GM18507 (cell line): ENCODE measurements at regions not wholly inside any gene's neighbourhood (a gene's known extent, or its start where the extent isn't known, plus 50 kb on each side); places are given as distances from the start of the nearest gene placed in this dataset.
"Not testable (repeated sequence)": the region's sequence is repeated elsewhere in the genome, so short reads cannot be mapped to it uniquely, and the experiment has no call there.

Experiments
- DNase-seq: peaks from one replicate; pipeline ENCODE4 v3.0.0; 2011; ENCODE audit warnings: low read depth; ENCODE audit not compliant: insufficient read length; ENCODE audit errors: extremely low spot score
- FAIRE-seq: peaks from 2 replicates; lab custom pipeline; 2011; peaks lifted over from hg19 to GRCh38; lab: Jason Lieb, UNC

DNA sequence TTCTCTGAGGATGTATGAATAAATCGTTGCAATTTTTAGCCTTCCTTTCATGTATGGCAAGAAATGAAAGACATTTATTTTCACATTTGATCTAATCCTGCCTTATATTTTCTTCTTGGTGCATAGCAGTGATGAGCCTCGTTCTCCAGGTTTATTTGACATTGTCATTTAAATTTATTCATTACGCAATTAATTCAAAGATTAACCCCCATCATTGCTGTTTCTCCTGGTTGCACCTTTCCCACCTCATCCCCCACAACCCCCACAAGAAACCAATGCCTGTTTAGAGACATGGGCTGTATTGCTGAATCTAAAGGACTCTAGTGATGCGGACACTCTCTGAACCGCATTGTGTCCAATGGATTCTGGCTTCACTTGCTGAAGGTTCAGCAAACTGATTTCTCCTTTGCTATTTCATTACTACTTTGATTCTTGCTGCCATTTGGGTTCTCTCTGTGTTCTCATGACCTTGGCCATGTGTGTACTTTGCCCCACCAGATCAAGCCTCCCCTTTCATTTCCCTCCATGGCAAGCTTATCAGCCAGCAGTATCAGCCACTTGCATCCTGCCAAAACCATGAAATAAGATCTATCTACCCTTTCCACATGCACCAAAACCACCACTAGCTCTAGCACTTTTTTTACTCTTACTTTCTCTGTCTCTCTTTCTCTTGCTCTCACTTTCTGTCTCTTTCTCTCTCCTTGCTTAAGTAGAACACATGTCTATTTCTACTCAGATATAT is 382.7 kb downstream of the GBE1 start:
- FAIRE-seq (no peak), DNase-seq (no peak)

GRCh38 chr3:81375921-81376320 is 385.5 kb downstream of the GBE1 start:
- no peak for FAIRE-seq
- DNase-seq, result no peak

DNA sequence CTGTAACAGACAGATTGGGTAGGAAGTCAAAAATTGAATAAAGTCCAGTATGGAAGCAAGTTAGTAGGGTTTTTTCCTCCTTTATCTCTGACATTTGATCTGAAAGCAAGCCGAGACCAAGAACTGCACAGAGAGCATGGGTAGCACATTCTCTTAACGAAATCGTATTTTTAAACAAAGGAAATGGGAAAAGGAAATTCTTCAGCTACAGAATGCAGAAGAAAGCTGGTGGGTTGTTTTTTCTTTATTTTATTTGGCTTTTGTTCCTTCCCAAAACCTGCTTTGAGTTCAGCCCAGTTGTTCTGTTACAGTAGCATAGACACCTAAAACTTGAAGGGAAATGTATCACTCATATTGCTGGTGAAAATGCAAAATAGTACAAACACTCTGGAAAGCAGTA is 397.0 kb downstream of the GBE1 start:
- no peak for FAIRE-seq
- no peak for DNase-seq

DNA sequence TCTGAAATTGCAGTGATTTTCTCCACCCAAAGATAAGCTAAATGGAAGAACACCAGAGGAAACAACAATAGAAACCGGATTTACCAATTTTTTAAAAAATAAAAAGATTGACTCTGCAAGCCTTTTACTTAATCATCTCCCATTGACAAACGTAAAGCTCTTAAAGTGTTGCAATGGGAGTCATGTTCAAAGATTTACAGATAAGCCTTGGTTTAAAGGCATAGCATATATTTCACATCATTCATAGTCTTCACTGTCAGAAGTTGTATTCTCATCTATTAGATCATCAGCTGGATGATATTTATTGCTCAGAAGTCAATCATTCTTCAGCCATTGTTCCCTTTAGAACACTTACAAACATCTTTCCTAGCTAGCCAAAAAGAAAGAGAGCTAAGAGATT is 397.6 kb downstream of the GBE1 start:
- no peak for DNase-seq
- FAIRE-seq, result no peak

DNA sequence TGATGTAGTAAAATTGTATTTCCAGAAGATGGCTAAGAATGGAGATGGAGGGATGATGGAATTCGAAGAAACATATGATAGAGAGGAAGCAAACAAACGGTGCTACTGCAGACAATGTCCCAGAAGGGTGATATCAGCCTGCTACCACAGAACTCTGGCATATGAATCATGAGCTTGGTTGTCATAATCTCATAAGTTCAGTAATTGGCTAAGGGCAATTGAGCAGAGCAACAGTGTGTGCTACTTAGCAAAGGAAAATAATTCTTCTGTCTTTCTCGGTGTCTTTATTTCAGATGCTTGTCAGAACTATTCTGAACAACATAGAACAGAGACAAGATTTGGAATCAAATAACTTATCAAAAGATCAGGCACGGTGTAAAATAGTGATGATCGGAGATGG is 407.3 kb downstream of the GBE1 start:
- FAIRE-seq (no peak), DNase-seq (no peak)

- peak; percentile 53 for FAIRE-seq
Measured at GRCh38 chr3:81352867-81353266, 408.6 kb downstream of the GBE1 start.

GRCh38 chr3:81349816-81350340 is 411.6 kb downstream of the GBE1 start:
- FAIRE-seq (no peak), DNase-seq (no peak)

More at GRCh38 chr3:81352867-81353266, 408.6 kb downstream of the GBE1 start:
- DNase-seq, result no peak

GRCh38 chr3:81339040-81339845 is 422.2 kb downstream of the GBE1 start:
- no peak for FAIRE-seq

DNA sequence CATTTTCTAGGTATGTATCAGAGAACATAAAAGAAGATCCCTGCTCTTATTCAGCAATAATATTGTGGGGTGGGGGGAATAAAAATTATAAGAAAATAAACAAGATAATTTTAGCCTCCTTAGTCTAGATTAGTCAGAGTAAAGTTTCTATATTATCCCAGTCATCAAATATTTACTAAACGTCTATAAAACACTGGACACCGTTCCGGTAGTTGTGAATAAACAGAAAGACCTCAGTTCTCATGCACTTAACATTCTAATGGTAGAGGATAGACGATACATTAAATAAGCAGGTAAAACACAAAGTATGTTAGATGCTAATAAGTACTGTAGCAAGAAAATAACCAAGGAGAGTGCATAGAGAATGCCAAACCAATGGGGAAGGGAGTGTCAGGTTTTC is 425.0 kb downstream of the GBE1 start:
- FAIRE-seq (no peak), DNase-seq (no peak)

More at GRCh38 chr3:81339040-81339845, 422.2 kb downstream of the GBE1 start:
- no peak for DNase-seq

DNA sequence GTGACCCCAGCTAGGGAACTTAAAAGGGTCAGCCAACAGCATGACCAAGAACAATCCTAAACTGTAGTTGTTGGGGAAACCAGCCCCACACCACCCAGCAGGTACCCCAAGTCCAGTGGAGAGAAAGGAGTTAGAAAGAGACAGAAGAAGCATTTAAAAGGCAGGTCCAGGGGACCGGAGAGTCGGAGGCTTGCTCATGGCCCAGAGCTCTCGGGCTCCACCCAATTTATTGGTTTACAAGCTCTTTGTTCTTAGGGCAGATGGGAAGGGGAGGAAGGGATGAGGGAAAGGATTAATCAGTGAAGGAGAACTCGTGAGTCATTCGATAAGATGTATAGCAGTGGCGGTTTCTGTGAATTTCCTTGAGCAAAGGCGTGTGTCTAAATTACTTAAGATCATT is 431.6 kb downstream of the GBE1 start:
- not testable (repeated sequence) for DNase-seq

DNA sequence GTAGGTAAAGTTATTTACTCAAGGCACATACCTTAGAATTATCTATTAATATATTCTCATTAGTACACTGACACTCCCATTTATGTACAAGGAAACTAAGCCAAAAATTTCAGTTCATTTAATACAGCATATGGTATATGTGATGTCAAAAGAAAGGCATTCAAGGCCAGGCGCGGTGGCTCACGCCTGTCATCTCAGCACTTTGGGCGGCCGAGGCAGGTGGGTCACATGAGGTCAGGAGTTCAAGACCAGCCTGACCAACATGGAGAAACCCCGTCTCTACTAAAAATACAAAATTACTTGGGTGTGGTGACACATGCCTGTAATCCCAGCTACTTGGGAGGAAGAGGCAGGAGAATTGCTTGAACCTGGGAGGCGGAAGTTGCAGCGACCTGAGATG is 435.2 kb downstream of the GBE1 start:
- FAIRE-seq (no peak), DNase-seq (no peak)

More for the DNA sequence above, 431.6 kb downstream of the GBE1 start:
- not testable (repeated sequence) for FAIRE-seq

- DNase-seq (no peak), FAIRE-seq (no peak)
Measured at GRCh38 chr3:81320862-81321261, 440.6 kb downstream of the GBE1 start.

- DNase-seq (no peak), FAIRE-seq (no peak)
Measured at GRCh38 chr3:81315030-81315429, 446.4 kb downstream of the GBE1 start.

- DNase-seq (no peak), FAIRE-seq (no peak)
Measured at GRCh38 chr3:81311321-81311720, 450.1 kb downstream of the GBE1 start.

DNA sequence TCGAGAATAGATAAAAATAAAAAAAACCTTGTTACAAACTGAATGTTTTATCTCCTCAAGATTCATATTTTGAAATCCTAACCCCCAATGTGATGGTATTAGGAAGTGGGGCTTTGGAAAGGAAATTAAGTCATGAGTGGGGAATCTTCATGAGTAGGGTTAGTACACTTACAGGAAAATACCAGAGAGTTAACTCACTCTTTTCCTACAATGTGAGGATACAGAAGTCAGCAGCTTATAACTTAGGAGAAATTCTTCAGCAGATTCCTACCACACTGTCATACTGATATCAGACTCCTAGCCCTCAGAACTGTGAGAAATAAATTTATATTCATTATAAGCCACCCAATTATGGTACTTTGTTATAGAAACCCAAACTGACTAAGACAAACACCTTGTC is 453.1 kb downstream of the GBE1 start:
- no peak for FAIRE-seq
- DNase-seq, result no peak

DNA sequence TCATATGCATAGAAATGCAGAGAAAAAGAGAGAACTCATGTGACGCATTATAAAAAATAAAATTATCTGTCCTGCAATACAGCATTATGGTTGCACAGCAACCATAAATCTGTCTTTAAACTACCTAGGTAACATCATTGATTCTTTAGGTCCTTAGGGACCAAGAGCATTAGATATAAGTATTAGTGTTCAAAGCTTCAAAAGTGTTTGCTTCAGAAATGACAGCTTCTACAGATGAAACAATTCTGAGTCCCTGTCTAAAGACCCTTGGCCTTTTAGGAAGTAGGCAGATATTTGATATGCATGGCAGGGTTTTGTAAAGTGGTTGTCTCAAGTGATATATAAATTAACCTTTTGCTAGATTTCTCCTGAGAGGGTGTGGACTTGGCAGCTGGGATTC is 454.2 kb downstream of the GBE1 start:
- DNase-seq (no peak), FAIRE-seq (no peak)

DNA sequence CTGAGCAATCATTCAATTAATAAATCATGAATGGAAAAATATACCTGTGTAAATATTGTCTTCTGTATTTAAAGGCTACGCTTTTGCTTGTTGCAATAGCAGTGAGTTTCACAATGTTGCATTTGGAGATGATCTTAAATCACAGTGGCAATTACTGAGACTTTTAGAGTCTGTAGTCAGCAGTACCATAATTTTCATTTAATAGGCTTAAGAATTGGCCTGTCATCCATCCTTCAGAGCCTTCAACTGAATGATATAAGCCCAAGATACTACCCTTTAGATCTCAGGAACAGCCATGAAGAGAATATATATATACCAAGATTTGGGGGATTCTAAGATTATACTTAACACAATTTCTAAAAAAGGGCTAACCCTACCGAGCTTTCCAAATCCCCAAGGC is 458.1 kb downstream of the GBE1 start:
- no peak for DNase-seq
- FAIRE-seq, result no peak

DNA sequence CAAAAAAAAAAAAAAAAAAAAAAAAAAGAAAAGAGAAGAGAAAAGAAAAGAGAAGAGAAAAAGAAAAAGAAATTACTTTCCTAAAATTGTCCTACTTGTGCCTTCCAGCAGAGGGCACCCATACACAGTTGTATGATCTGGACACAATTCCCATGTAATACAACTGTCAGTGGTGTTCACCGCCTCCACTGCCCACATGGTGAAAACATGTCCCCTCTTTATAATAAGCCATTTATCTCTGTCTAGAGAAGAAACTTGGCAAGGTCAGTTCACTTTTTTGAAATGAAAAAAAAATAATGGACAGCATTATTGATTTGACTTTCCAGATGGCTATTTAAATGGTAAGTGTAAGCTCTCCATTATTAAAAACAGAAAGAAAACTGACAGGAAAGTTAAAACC is 459.4 kb downstream of the GBE1 start:
- peak; percentile 14 for DNase-seq
- peak; percentile 64 for FAIRE-seq

DNA sequence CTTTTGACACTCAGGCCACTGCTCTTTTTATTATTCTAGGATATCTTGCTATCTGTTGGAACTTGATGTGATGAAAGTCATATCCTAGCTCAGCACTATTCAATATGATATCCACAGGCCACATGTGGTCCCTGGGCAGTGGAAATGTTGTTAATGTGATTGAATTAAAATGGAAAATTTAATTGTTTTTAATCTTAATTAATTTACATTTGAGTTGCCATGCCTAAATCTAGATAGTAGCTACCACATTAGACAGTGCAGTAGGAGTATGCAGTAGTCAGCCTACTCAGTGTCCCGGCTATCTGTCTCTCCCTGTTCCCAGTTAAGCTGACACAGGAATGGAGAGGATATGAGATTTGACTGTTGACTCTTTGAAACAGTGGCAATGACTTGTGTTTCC is 460.2 kb downstream of the GBE1 start:
- FAIRE-seq (no peak), DNase-seq (no peak)

GRCh38 chr3:81300324-81300927 is 461.0 kb downstream of the GBE1 start:
- no peak for DNase-seq
- no peak for FAIRE-seq
